HCT116 (cell line): ENCODE measurements at regions not wholly inside any gene's neighbourhood (a gene's known extent, or its start where the extent isn't known, plus 50 kb on each side); places are given as distances from the start of the nearest gene placed in this dataset.
"Not testable (repeated sequence)": the region's sequence is repeated elsewhere in the genome, so short reads cannot be mapped to it uniquely, and the experiment has no call there.

Experiments used
- ATAC-seq: fragments of 200-7000 bp; cut with Tn5 transposase; 2 replicates; pipeline ENCODE4 v1.9.1; 2020; ENCODE audit warnings: mild to moderate bottlenecking, moderate library complexity
- BruUV-seq: library from RNA; stranded (reverse); fragments of 400-500 nt; replicated peaks from 2 replicates; lab custom pipeline; 2021; lab: Mats Ljungman, UMichigan
- CTCF ChIA-PET: fragments of 300-600 bp; sonication (Branson Sonifier 250); formaldehyde crosslinking; loops from one replicate; lab custom pipeline; 2021; ENCODE audit warnings: antibody characterized with exemption; lab: Charles Lee
- POLR2A ChIA-PET: fragments of 300-600, 350-600 bp; sonication (Branson Sonifier 250); formaldehyde crosslinking; loops from one replicate; lab custom pipeline; 2021; ENCODE audit warnings: antibody characterized with exemption; lab: Charles Lee
- RAD21 ChIA-PET, 2 experiments: fragments of 300-600 bp; sonication (Branson Sonifier 250); formaldehyde crosslinking; loops; one replicate each; lab custom pipeline; 2023; ENCODE audit warnings: low total read pairs in 2 of 2; ENCODE audit not compliant: uncharacterized antibody in 2 of 2, unreplicated experiment in 2 of 2, low non-redundant PET in 1 of 2; lab: Charles Lee
- DNase-seq: peaks from one replicate; pipeline ENCODE4 v3.0.0-alpha.2; 2010; ENCODE audit warnings: low read depth, low spot score
- H2AFZ ChIP-seq: fragments of 200-600 bp; shearing (Covaris generic), sonication (generic); 2 replicates; pipeline ENCODE4 v1.6.1; 2017; ENCODE audit warnings: low read depth, mixed run types, mixed read lengths, antibody characterized with exemption, low read length; ENCODE audit not compliant: poor library complexity, severe bottlenecking
- H3K27ac ChIP-seq: 2 replicates; pipeline ENCODE4 v1.5.1; 2012; ENCODE audit warnings: low read depth, low read length
- H3K27me3 ChIP-seq: fragments of 200-600 bp; sonication (generic); 2 replicates; pipeline ENCODE4 v1.6.1; 2016; ENCODE audit warnings: mixed run types, low read length, mixed read lengths; ENCODE audit not compliant: insufficient read depth
- H3K36me3 ChIP-seq, 2 experiments: fragments of 200-500 bp in 1 of 2; fragments of 200-600 bp in 1 of 2; sonication (Bioruptor generic) in 1 of 2; sonication (generic) in 1 of 2; 2 replicates each; pipeline versions ENCODE4 v1.5.1 to v1.6.1; 2014 to 2016; ENCODE audit warnings: low read length in 2 of 2, inconsistent platforms in 1 of 2, mixed read lengths in 1 of 2, mixed run types in 1 of 2; ENCODE audit not compliant: insufficient read depth in 2 of 2, control insufficient read depth in 1 of 2
- H3K4me1 ChIP-seq, 2 experiments: fragments of 200-600 bp in 1 of 2; sonication (generic) in 1 of 2; 2 replicates each; pipeline versions ENCODE4 v1.5.1 to v1.6.1; 2012 to 2017; ENCODE audit warnings: low read length in 2 of 2, inconsistent platforms in 1 of 2, mild to moderate bottlenecking in 1 of 2, mixed read lengths in 1 of 2, mixed run types in 1 of 2, moderate library complexity in 1 of 2; ENCODE audit not compliant: insufficient read depth in 2 of 2, control insufficient read depth in 1 of 2
- H3K4me2 ChIP-seq: fragments of 200-600 bp; sonication (generic); 2 replicates; pipeline ENCODE4 v1.6.1; 2017; ENCODE audit warnings: mixed run types, low read length, mixed read lengths
- H3K4me3 ChIP-seq, 2 experiments: fragments of 200-600 bp in 1 of 2; sonication (generic) in 1 of 2; replicated peaks in 1 of 2; 2 replicates each; pipeline ENCODE4 v1.5.1; 2011 to 2016; ENCODE audit warnings: low read length in 2 of 2, control low read depth in 1 of 2, low read depth in 1 of 2, mild to moderate bottlenecking in 1 of 2, mixed read lengths in 1 of 2, mixed run types in 1 of 2
- H3K79me2 ChIP-seq: fragments of 200-600 bp; sonication (generic); 2 replicates; pipeline ENCODE4 v1.6.1; 2017; ENCODE audit warnings: mild to moderate bottlenecking, mixed run types, low read length, moderate library complexity, mixed read lengths; ENCODE audit not compliant: insufficient read depth
- H3K9ac ChIP-seq: fragments of 200-600 bp; sonication (generic); 2 replicates; pipeline ENCODE4 v1.6.1; 2016; ENCODE audit warnings: low read length, mixed read lengths
- H3K9me2 ChIP-seq: fragments of 200-600 bp; sonication (generic), shearing (Covaris generic); 2 replicates; pipeline ENCODE4 v1.6.1; 2017; ENCODE audit warnings: mixed run types, mild to moderate bottlenecking, moderate library complexity; ENCODE audit not compliant: insufficient read depth
- H3K9me3 ChIP-seq, 2 experiments: fragments of 200-500 bp in 1 of 2; fragments of 200-600 bp in 1 of 2; sonication (Bioruptor generic) in 1 of 2; sonication (generic) in 1 of 2; 2 replicates each; pipeline ENCODE4 v1.6.1; 2014 to 2017; ENCODE audit warnings: low read length in 2 of 2, mixed read lengths in 2 of 2, inconsistent platforms in 1 of 2, low read depth in 1 of 2, mild to moderate bottlenecking in 1 of 2, mixed run types in 1 of 2, moderate library complexity in 1 of 2; ENCODE audit not compliant: control insufficient read depth in 1 of 2, insufficient read depth in 1 of 2
- H4K20me1 ChIP-seq: fragments of 200-600 bp; sonication (generic), shearing (Covaris generic); 2 replicates; pipeline ENCODE4 v1.6.1; 2017; ENCODE audit warnings: mixed run types, mild to moderate bottlenecking, moderate library complexity; ENCODE audit not compliant: insufficient read depth
- CEBPB ChIP-seq: IDR thresholded peaks from 2 replicates; pipeline ENCODE4 v1.6.1; 2012; ENCODE audit warnings: low read depth
- EZH2phosphoT487 ChIP-seq: fragments of 200-600 bp; IDR thresholded peaks from 2 replicates; pipeline ENCODE4 v1.6.1; 2018; ENCODE audit warnings: antibody characterized with exemption, borderline replicate concordance
- FOSL1 ChIP-seq: IDR thresholded peaks from 2 replicates; pipeline ENCODE4 v1.6.1; 2012; ENCODE audit warnings: low read depth
- SP1 ChIP-seq: IDR thresholded peaks from 2 replicates; pipeline ENCODE4 v1.6.1; 2012; ENCODE audit warnings: low read depth
- YY1 ChIP-seq: IDR thresholded peaks from 2 replicates; pipeline ENCODE4 v1.6.1; 2011; ENCODE audit warnings: low read length, low read depth, moderate library complexity, mild to moderate bottlenecking; ENCODE audit not compliant: insufficient replicate concordance; ENCODE audit errors: extremely low read depth
- intact Hi-C: fragments of 100-400 bp; cut with micrococcal nuclease; formaldehyde crosslinking; loops from 2 replicates; pipeline ENCODE4 v1.10.0; 2022

GRCh38 chr5:163748934-163749333 is 243.5 kb downstream of the MAT2B start:
- intact Hi-C loops: no loop called here
- no peak for TF ChIP-seq EZH2phosphoT487
- TF ChIP-seq CEBPB: no peak
- TF ChIP-seq SP1: no peak
- TF ChIP-seq FOSL1: no peak
- no peak for TF ChIP-seq YY1
- TF ChIP-seq, all 23 proteins: peak for 0
- no TSS peak for BruUV-seq
- H3K27ac ChIP-seq: no peak overlapping the region
- DNase-seq: no peak
- H4K20me1 ChIP-seq: no peaks in the 10 kb centered on the region
- ChIA-PET POLR2A (no interaction called here), RAD21 (no interaction called here), CTCF (no interaction called here)
- H3K9ac ChIP-seq: no peak overlapping the region
- no peaks in the 10 kb centered on the region for H3K79me2 ChIP-seq
- H3K9me2 ChIP-seq: no peaks in the 10 kb centered on the region
- H3K36me3 ChIP-seq: no peaks in the 10 kb centered on the region
- no peak for ATAC-seq
- H3K4me3 ChIP-seq: no peak overlapping the region
- H3K4me2 ChIP-seq: no peak overlapping the region
- H3K27me3 ChIP-seq: no peaks in the 10 kb centered on the region
- no peaks in the 10 kb centered on the region for H3K9me3 ChIP-seq
- H3K4me1 ChIP-seq: no peaks in the 10 kb centered on the region
- H2AFZ ChIP-seq: no peak overlapping the region

- H2AFZ ChIP-seq, ATAC-seq, POLR2A ChIA-PET, H3K4me3 ChIP-seq, H3K4me2 ChIP-seq, intact Hi-C loops, H3K9me3 ChIP-seq, CTCF ChIA-PET, RAD21 ChIA-PET, H3K9ac ChIP-seq, H4K20me1 ChIP-seq, H3K36me3 ChIP-seq, H3K4me1 ChIP-seq, H3K27ac ChIP-seq, H3K27me3 ChIP-seq, H3K9me2 ChIP-seq, BruUV-seq, H3K79me2 ChIP-seq, DNase-seq: not testable (repeated sequence)
Measured at GRCh38 chr5:163750415-163750814, 245.0 kb downstream of the MAT2B start.
